HG02884 (cell line): ENCODE measurements at regions not wholly inside any gene's neighbourhood (a gene's known extent, or its start where the extent isn't known, plus 50 kb on each side); places are given as distances from the start of the nearest gene placed in this dataset.
A peak's percentile ranks its signal among the peaks of the same experiment; 100 is the strongest.
"Not testable (repeated sequence)": the region's sequence is repeated elsewhere in the genome, so short reads cannot be mapped to it uniquely, and the experiment has no call there.

Experiments
- ATAC-seq: cut with Tn5 transposase; IDR thresholded peaks from one replicate; pipeline ENCODE4 v1.9.1; 2021; ENCODE audit warnings: mild to moderate bottlenecking, moderate library complexity; ENCODE audit not compliant: unreplicated experiment

GRCh38 chr3:177905173-177906125 is 630.8 kb upstream of the KCNMB2 start:
- ATAC-seq = no peak

GRCh38 chr3:177906126-177906511 is 630.1 kb upstream of the KCNMB2 start:
- ATAC-seq = no peak

- ATAC-seq = no peak
These were observed 629.5 kb upstream of the KCNMB2 start for GRCh38 chr3:177906578-177907229.

GRCh38 chr3:177909530-177909929 is 626.7 kb upstream of the KCNMB2 start:
- not testable (repeated sequence) for ATAC-seq

GRCh38 chr3:177914224-177914623 is 622.0 kb upstream of the KCNMB2 start:
- no peak for ATAC-seq

- ATAC-seq = no peak
These were observed 619.8 kb upstream of the KCNMB2 start for GRCh38 chr3:177916461-177916860.

GRCh38 chr3:177917234-177917861 is 618.9 kb upstream of the KCNMB2 start:
- no peak for ATAC-seq

GRCh38 chr3:177921153-177921552 is 615.1 kb upstream of the KCNMB2 start:
- no peak for ATAC-seq

- no peak for ATAC-seq
These were observed 612.0 kb upstream of the KCNMB2 start for GRCh38 chr3:177924261-177924660.

- ATAC-seq = peak; percentile 84
These were observed 607.9 kb upstream of the KCNMB2 start for GRCh38 chr3:177928172-177928873.

- no peak for ATAC-seq
These were observed 606.9 kb upstream of the KCNMB2 start for GRCh38 chr3:177929310-177929709.

GRCh38 chr3:177930771-177931170 is 605.5 kb upstream of the KCNMB2 start:
- no peak for ATAC-seq

- no peak for ATAC-seq
These were observed 604.9 kb upstream of the KCNMB2 start for GRCh38 chr3:177931346-177931745.

- no peak for ATAC-seq
These were observed 603.9 kb upstream of the KCNMB2 start for GRCh38 chr3:177932346-177932745.

- no peak for ATAC-seq
These were observed 603.2 kb upstream of the KCNMB2 start for GRCh38 chr3:177932750-177933660.

- ATAC-seq = no peak
These were observed 602.0 kb upstream of the KCNMB2 start for GRCh38 chr3:177934001-177934891.

GRCh38 chr3:177935047-177935446 is 601.2 kb upstream of the KCNMB2 start:
- no peak for ATAC-seq

GRCh38 chr3:177936721-177937120 is 599.5 kb upstream of the KCNMB2 start:
- ATAC-seq = no peak

- ATAC-seq = no peak
These were observed 593.3 kb upstream of the KCNMB2 start for GRCh38 chr3:177942911-177943310.
